ENCODE measurements at regions not wholly inside any gene's neighbourhood (a gene's known extent, or its start where the extent isn't known, plus 50 kb on each side); places are given as distances from the start of the nearest gene placed in this dataset.

DNA sequence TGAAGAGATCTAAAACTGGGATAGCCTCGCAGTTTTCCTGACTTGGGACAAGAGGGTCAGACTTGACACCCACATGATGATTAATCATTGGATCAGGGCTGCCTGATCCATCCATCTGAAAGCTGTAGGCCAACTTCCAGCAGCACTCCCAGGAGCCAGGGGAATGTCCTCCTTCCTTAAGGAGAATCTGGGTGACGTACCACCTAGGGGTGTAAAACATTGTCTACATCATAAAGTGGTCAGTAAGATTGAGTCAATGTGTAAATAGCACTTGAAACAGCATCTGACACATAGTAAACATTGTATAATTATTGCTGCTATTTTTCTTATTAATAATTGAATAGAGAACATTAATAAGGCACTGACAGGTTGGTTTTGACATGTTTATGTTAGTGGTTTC is 392.8 kb downstream of the JRKL start:
- Histone ChIP-seq H3K9me3 (ENCODE audit: control insufficient read depth, low read depth, low read length) (no peaks in the 10 kb centered on the region), H4K20me1 (ENCODE audit: control insufficient read depth, extremely low read depth, insufficient read depth, low read length) (no peaks in the 10 kb centered on the region), H2AFZ (ENCODE audit: control insufficient read depth, low read length) (no peak overlapping the region), H3K79me2 (ENCODE audit: control insufficient read depth, insufficient read depth, low read length) (no peaks in the 10 kb centered on the region), H3K4me1 (ENCODE audit: control insufficient read depth, extremely low read depth, insufficient read depth, low read length) (peaks cover 5% of the 10 kb centered on the region), H3K4me3 (ENCODE audit: control insufficient read depth in 2 of 3, extremely low read depth in 1 of 3, insufficient read depth in 2 of 3, low read depth in 1 of 3, low read length in 3 of 3) (no peak overlapping the region), H3K36me3 (ENCODE audit: control insufficient read depth in 2 of 2, extremely low read depth in 1 of 2, insufficient read depth in 2 of 2, low read length in 2 of 2) (no peaks in the 10 kb centered on the region), H3K9ac (ENCODE audit: control insufficient read depth, extremely low read depth, insufficient read depth, low read length) (no peak overlapping the region), H3K27ac (ENCODE audit: control insufficient read depth, insufficient read depth, low read length) (no peak overlapping the region), H3K4me2 (ENCODE audit: control insufficient read depth, extremely low read depth, insufficient read depth, low read depth, low read length) (no peak overlapping the region), H3K9me1 (ENCODE audit: control insufficient read depth, extremely low read depth, insufficient read depth, low read length) (no peaks in the 10 kb centered on the region), H3K27me3 (ENCODE audit: control insufficient read depth, extremely low read depth, insufficient read depth, low read length) (no peaks in the 10 kb centered on the region)
- DNase-seq (ENCODE audit: low read depth, low spot score) (no peak), FAIRE-seq (no peak)
- dilution Hi-C loops (cut with MboI; ENCODE audit: extremely low pct_ligation_motif_present, low sequenced_read_pairs) = no loop called here
- TF ChIP-seq EZH2 (IDR thresholded peaks at IDR 0.05; ENCODE audit: low read length) (no peak), CTCF (optimal IDR thresholded peaks at IDR 0.05 in 1 of 3, IDR thresholded peaks at IDR 0.05 in 1 of 3, conservative IDR thresholded peaks at IDR 0.05 in 1 of 3; ENCODE audit: extremely low read depth in 1 of 3, insufficient read depth in 2 of 3, low read length in 3 of 3) (no peak)

- no peaks in the 10 kb centered on the region for H4K20me1 ChIP-seq (ENCODE audit: control insufficient read depth, extremely low read depth, insufficient read depth, low read length)
- dilution Hi-C loops (cut with MboI; ENCODE audit: extremely low pct_ligation_motif_present, low sequenced_read_pairs) = no loop called here
- H3K9me3 ChIP-seq (ENCODE audit: control insufficient read depth, low read depth, low read length) = no peaks in the 10 kb centered on the region
- H3K36me3 ChIP-seq (ENCODE audit: control insufficient read depth in 2 of 2, extremely low read depth in 1 of 2, insufficient read depth in 2 of 2, low read length in 2 of 2) = no peaks in the 10 kb centered on the region
- FAIRE-seq (no peak), DNase-seq (ENCODE audit: low read depth, low spot score) (no peak)
- no peak overlapping the region for H3K4me2 ChIP-seq (ENCODE audit: control insufficient read depth, extremely low read depth, insufficient read depth, low read depth, low read length)
- H3K9me1 ChIP-seq (ENCODE audit: control insufficient read depth, extremely low read depth, insufficient read depth, low read length) = no peaks in the 10 kb centered on the region
- peaks cover 5% of the 10 kb centered on the region for H3K4me1 ChIP-seq (ENCODE audit: control insufficient read depth, extremely low read depth, insufficient read depth, low read length)
- H3K27ac ChIP-seq (ENCODE audit: control insufficient read depth, insufficient read depth, low read length) = no peak overlapping the region
- no peak overlapping the region for H2AFZ ChIP-seq (ENCODE audit: control insufficient read depth, low read length)
- no peaks in the 10 kb centered on the region for H3K27me3 ChIP-seq (ENCODE audit: control insufficient read depth, extremely low read depth, insufficient read depth, low read length)
- no peak overlapping the region for H3K9ac ChIP-seq (ENCODE audit: control insufficient read depth, extremely low read depth, insufficient read depth, low read length)
- H3K79me2 ChIP-seq (ENCODE audit: control insufficient read depth, insufficient read depth, low read length) = no peaks in the 10 kb centered on the region
- H3K4me3 ChIP-seq (ENCODE audit: control insufficient read depth in 2 of 3, extremely low read depth in 1 of 3, insufficient read depth in 2 of 3, low read depth in 1 of 3, low read length in 3 of 3) = no peak overlapping the region
- TF ChIP-seq CTCF (optimal IDR thresholded peaks at IDR 0.05 in 1 of 3, IDR thresholded peaks at IDR 0.05 in 1 of 3, conservative IDR thresholded peaks at IDR 0.05 in 1 of 3; ENCODE audit: extremely low read depth in 1 of 3, insufficient read depth in 2 of 3, low read length in 3 of 3) = no peak
- no peak for TF ChIP-seq EZH2 (IDR thresholded peaks at IDR 0.05; ENCODE audit: low read length)
These were observed 393.5 kb downstream of the JRKL start for GRCh38 chr11:96783311-96783710.
